Glomerular visceral epithelial cell (primary cell): ENCODE measurements at regions not wholly inside any gene's neighbourhood (a gene's known extent, or its start where the extent isn't known, plus 50 kb on each side); places are given as distances from the start of the nearest gene placed in this dataset.
"Not testable (repeated sequence)": the region's sequence is repeated elsewhere in the genome, so short reads cannot be mapped to it uniquely, and the experiment has no call there.

Experiments used
- DNase-seq: peaks from one replicate; pipeline ENCODE4 v3.0.0-alpha.2; 2016; ENCODE audit errors: extremely low spot score

GRCh38 chr14:39581474-39581873, 149.2 kb upstream of the FBXO33 start:
- peak; percentile 8 for DNase-seq

GRCh38 chr14:39580696-39581095, 148.5 kb upstream of the FBXO33 start:
- no peak for DNase-seq

GRCh38 chr14:39576736-39577135, 144.5 kb upstream of the FBXO33 start:
- peak; percentile 50 for DNase-seq

GRCh38 chr14:39576258-39576657, 144.0 kb upstream of the FBXO33 start:
- DNase-seq: no peak

- DNase-seq: no peak
Measured at GRCh38 chr14:39568809-39569538, 136.7 kb upstream of the FBXO33 start.

- DNase-seq: no peak
Measured at GRCh38 chr14:39566795-39567194, 134.6 kb upstream of the FBXO33 start.

- DNase-seq: no peak
Measured at GRCh38 chr14:39563361-39563760, 131.1 kb upstream of the FBXO33 start.

- no peak for DNase-seq
Measured at GRCh38 chr14:39562175-39562574, 129.9 kb upstream of the FBXO33 start.

GRCh38 chr14:39558525-39558924, 126.3 kb upstream of the FBXO33 start:
- no peak for DNase-seq

GRCh38 chr14:39555749-39556148, 123.5 kb upstream of the FBXO33 start:
- DNase-seq: no peak

GRCh38 chr14:39554576-39554975, 122.3 kb upstream of the FBXO33 start:
- DNase-seq: no peak

- DNase-seq: no peak
Measured at GRCh38 chr14:39548358-39548757, 116.1 kb upstream of the FBXO33 start.

GRCh38 chr14:39547845-39548244, 115.6 kb upstream of the FBXO33 start:
- no peak for DNase-seq

GRCh38 chr14:39505812-39506211, 73.6 kb upstream of the FBXO33 start:
- no peak for DNase-seq

GRCh38 chr14:39500253-39500652, 68.0 kb upstream of the FBXO33 start:
- no peak for DNase-seq

- no peak for DNase-seq
Measured at GRCh38 chr14:39499514-39499913, 67.3 kb upstream of the FBXO33 start.

- DNase-seq: not testable (repeated sequence)
Measured at GRCh38 chr14:39497677-39498076, 65.4 kb upstream of the FBXO33 start.

GRCh38 chr14:39492267-39492666, 60.0 kb upstream of the FBXO33 start:
- peak; percentile 62 for DNase-seq

- DNase-seq: peak; percentile 49
Measured at GRCh38 chr14:39491134-39491571, 58.9 kb upstream of the FBXO33 start.

GRCh38 chr14:39488600-39488999, 56.4 kb upstream of the FBXO33 start:
- peak; percentile 22 for DNase-seq

- no peak for DNase-seq
Measured at GRCh38 chr14:39483682-39484081, 51.4 kb upstream of the FBXO33 start.
